Calu3 (cell line): ENCODE measurements at regions not wholly inside any gene's neighbourhood (a gene's known extent, or its start where the extent isn't known, plus 50 kb on each side); places are given as distances from the start of the nearest gene placed in this dataset.

ENCODE experiments used
- BruUV-seq: library from RNA; stranded (reverse); fragments of 400-500 nt; replicated peaks from 2 replicates; lab custom pipeline; 2021; lab: Mats Ljungman, UMichigan
- CTCF ChIA-PET: fragments of 300-600 bp; sonication (Branson Sonifier 250); formaldehyde crosslinking; loops from one replicate; lab custom pipeline; 2022; ENCODE audit warnings: antibody characterized with exemption; lab: Charles Lee
- DNase-seq: peaks from one replicate; pipeline ENCODE4 v3.0.0; 2022
- H3K27ac Mint-ChIP-seq: one replicate; pipeline ENCODE4 v1.8.0; 2022; ENCODE audit warnings: mixed read lengths; ENCODE audit not compliant: unreplicated experiment
- H3K27me3 Mint-ChIP-seq: one replicate; pipeline ENCODE4 v1.8.0; 2022; ENCODE audit warnings: mixed read lengths; ENCODE audit not compliant: unreplicated experiment
- H3K36me3 Mint-ChIP-seq: one replicate; pipeline ENCODE4 v1.8.0; 2022; ENCODE audit warnings: mild to moderate bottlenecking, moderate library complexity, mixed read lengths; ENCODE audit not compliant: insufficient read depth, unreplicated experiment
- H3K4me1 Mint-ChIP-seq: one replicate; pipeline ENCODE4 v1.8.0; 2022; ENCODE audit warnings: mild to moderate bottlenecking, low read depth, mixed read lengths; ENCODE audit not compliant: unreplicated experiment
- H3K4me3 Mint-ChIP-seq: one replicate; pipeline ENCODE4 v1.8.0; 2022; ENCODE audit warnings: mild to moderate bottlenecking, low read depth, moderate library complexity, mixed read lengths; ENCODE audit not compliant: unreplicated experiment
- H3K9me3 Mint-ChIP-seq: one replicate; pipeline ENCODE4 v1.8.0; 2022; ENCODE audit warnings: low read depth, mixed read lengths; ENCODE audit not compliant: unreplicated experiment
- intact Hi-C: fragments of 100-400 bp; cut with micrococcal nuclease; formaldehyde crosslinking; loops from one replicate; pipeline ENCODE4 v1.10.0; 2022; ENCODE audit not compliant: unreplicated experiment
- TF ChIP-seq, protein P1 (sequence below): fragments of 200-600 bp; IDR thresholded peaks from one replicate; pipeline ENCODE4 v1.8.0; 2022; ENCODE audit warnings: antibody characterized with exemption; ENCODE audit not compliant: unreplicated experiment

DNA sequence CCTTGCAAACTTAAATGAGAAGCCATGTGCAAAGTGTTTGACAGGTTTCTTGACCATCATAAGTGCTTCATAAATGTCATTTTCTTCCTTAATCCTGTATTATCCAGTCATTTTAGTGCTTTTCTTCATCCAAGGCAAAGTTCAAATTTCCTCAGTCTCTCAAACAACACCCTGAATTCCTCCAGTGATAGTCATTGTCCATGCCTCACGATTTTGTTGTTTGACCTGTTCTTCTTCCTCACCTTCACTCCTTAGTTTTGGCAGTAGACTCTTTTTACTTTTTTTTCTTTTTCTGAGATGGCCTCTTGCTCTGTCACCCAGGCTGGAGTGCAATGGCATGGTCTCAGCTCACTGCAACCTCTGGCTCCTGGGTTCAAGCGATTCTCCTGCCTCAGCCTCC lies 1257.3 kb downstream of the FAM181B start:
- TF ChIP-seq, protein P1, sequence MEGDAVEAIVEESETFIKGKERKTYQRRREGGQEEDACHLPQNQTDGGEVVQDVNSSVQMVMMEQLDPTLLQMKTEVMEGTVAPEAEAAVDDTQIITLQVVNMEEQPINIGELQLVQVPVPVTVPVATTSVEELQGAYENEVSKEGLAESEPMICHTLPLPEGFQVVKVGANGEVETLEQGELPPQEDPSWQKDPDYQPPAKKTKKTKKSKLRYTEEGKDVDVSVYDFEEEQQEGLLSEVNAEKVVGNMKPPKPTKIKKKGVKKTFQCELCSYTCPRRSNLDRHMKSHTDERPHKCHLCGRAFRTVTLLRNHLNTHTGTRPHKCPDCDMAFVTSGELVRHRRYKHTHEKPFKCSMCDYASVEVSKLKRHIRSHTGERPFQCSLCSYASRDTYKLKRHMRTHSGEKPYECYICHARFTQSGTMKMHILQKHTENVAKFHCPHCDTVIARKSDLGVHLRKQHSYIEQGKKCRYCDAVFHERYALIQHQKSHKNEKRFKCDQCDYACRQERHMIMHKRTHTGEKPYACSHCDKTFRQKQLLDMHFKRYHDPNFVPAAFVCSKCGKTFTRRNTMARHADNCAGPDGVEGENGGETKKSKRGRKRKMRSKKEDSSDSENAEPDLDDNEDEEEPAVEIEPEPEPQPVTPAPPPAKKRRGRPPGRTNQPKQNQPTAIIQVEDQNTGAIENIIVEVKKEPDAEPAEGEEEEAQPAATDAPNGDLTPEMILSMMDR, result no peak
- Mint-ChIP-seq H3K36me3 (no peaks in the 10 kb centered on the region), H3K4me1 (no peaks in the 10 kb centered on the region), H3K27me3 (no peaks in the 10 kb centered on the region), H3K27ac (no peak overlapping the region), H3K4me3 (no peak overlapping the region), H3K9me3 (peaks cover 13% of the 10 kb centered on the region)
- CTCF ChIA-PET, result no interaction called here
- intact Hi-C loops, result no loop called here
- DNase-seq, result no peak
- BruUV-seq, result no TSS peak

DNA sequence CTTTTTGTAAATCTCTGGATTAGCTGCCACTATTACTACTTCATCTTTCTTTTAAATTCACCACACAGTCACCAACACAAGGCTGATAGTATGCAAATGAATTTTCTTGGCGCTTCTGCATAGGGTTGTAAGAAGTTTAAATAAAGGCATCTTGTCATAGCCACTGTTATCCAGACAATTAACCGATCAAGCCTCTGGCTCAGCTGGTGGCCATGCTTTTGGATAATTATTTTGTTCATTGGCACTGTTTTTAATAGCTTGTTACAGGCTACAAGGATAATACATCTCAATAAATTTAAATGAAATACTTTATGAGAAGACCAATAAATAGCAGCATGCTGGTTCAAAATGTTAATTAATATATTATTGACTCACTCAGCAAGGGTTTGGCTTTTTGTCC lies 1261.0 kb downstream of the FAM181B start:
- Mint-ChIP-seq H3K27me3 (no peaks in the 10 kb centered on the region), H3K4me1 (no peaks in the 10 kb centered on the region), H3K36me3 (no peaks in the 10 kb centered on the region), H3K4me3 (no peak overlapping the region), H3K9me3 (peaks cover 19% of the 10 kb centered on the region), H3K27ac (no peak overlapping the region)
- DNase-seq, result no peak
- TF ChIP-seq, protein P1, result no peak
- intact Hi-C loops, result no loop called here
- no TSS peak for BruUV-seq
- CTCF ChIA-PET, result no interaction called here

DNA sequence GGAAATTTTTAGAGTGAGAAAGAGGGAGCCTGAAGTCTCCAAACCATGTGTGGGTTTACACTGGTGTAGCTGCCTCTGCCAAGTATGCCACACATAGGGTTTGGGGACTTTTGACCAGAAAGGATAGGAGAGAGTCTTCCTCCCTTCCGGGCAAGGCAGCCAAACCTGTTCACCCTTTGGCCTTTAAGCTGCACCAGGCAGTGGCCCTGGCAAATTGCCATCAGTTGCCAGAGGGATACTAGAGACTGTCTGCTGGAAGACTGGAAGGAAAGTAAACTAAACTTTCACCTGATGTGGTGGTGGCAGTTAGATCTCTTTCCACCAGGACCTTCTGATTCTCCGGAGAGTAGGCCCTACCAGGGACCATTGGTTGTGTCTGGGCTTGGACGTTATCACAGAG lies 1263.2 kb downstream of the FAM181B start:
- no peaks in the 10 kb centered on the region for H3K4me1 Mint-ChIP-seq
- no peak for DNase-seq
- no peak overlapping the region for H3K27ac Mint-ChIP-seq
- intact Hi-C loops, result no loop called here
- peaks cover 18% of the 10 kb centered on the region for H3K9me3 Mint-ChIP-seq
- H3K4me3 Mint-ChIP-seq, result no peak overlapping the region
- H3K27me3 Mint-ChIP-seq, result no peaks in the 10 kb centered on the region
- CTCF ChIA-PET, result no interaction called here
- H3K36me3 Mint-ChIP-seq, result no peaks in the 10 kb centered on the region
- TF ChIP-seq, protein P1, result no peak
- no TSS peak for BruUV-seq

DNA sequence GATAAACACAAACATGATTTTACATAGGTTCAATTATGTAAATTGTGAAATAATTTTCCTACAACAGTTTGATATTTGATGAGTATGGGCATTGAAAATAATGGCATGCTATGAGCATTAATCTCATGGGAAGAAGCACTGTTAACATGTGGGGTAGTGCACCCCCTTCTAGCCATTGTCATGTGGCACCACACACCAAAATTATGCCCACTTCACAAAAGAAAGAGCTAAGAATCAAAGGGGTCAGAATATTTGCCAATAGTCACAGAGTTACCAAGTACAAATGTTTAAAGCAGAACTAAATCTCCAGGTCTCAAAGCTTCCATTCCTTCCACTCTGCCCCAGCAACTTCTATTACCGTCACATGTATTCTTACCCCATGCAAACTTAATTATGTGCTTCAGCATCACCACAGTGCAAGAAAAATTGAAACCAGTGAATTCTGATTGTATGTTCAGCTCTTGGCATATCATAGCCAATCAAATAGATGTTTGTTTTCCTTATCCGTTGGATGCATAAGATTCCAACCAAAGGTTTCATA lies 1273.8 kb downstream of the FAM181B start:
- peaks cover 12% of the 10 kb centered on the region for H3K9me3 Mint-ChIP-seq
- no peak overlapping the region for H3K27ac Mint-ChIP-seq
- DNase-seq, result no peak
- no peak overlapping the region for H3K4me3 Mint-ChIP-seq
- CTCF ChIA-PET, result no interaction called here
- TF ChIP-seq, protein P1, result no peak
- BruUV-seq, result no TSS peak
- intact Hi-C loops, result no loop called here
- no peaks in the 10 kb centered on the region for H3K36me3 Mint-ChIP-seq
- H3K27me3 Mint-ChIP-seq, result no peaks in the 10 kb centered on the region
- H3K4me1 Mint-ChIP-seq, result no peaks in the 10 kb centered on the region
